ENCODE measurements at regions not wholly inside any gene's neighbourhood (a gene's known extent, or its start where the extent isn't known, plus 50 kb on each side); places are given as distances from the start of the nearest gene placed in this dataset.

DNA sequence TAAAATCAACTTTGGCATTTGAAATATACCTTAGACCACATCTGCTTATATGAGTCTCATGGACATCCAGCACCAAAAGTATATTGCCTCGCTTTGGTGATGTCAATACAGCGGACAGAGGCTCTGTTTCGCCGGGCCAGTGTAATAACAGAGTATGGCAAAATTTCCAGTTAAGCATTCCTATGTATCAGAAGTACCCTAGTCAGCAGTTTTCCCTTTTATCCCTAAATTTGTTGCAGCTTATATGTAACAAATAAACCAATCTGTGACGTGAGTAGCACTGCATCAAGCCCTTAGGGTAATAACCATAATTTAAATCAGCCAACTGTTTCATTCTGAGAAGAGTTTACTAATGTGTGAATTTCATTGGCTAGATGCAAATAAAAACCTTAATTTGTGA lies 585.5 kb upstream of the ADGRB3 start:
- TF ChIP-seq, protein P1, sequence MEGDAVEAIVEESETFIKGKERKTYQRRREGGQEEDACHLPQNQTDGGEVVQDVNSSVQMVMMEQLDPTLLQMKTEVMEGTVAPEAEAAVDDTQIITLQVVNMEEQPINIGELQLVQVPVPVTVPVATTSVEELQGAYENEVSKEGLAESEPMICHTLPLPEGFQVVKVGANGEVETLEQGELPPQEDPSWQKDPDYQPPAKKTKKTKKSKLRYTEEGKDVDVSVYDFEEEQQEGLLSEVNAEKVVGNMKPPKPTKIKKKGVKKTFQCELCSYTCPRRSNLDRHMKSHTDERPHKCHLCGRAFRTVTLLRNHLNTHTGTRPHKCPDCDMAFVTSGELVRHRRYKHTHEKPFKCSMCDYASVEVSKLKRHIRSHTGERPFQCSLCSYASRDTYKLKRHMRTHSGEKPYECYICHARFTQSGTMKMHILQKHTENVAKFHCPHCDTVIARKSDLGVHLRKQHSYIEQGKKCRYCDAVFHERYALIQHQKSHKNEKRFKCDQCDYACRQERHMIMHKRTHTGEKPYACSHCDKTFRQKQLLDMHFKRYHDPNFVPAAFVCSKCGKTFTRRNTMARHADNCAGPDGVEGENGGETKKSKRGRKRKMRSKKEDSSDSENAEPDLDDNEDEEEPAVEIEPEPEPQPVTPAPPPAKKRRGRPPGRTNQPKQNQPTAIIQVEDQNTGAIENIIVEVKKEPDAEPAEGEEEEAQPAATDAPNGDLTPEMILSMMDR (IDR thresholded peaks at IDR 0.05; ENCODE audit: control insufficient read depth, extremely low read depth, insufficient read depth) = no peak
- no peak overlapping the region for H3K4me3 ChIP-seq (ENCODE audit: low read depth, low read length)
- no peak for DNase-seq (ENCODE audit: low read depth)

DNA sequence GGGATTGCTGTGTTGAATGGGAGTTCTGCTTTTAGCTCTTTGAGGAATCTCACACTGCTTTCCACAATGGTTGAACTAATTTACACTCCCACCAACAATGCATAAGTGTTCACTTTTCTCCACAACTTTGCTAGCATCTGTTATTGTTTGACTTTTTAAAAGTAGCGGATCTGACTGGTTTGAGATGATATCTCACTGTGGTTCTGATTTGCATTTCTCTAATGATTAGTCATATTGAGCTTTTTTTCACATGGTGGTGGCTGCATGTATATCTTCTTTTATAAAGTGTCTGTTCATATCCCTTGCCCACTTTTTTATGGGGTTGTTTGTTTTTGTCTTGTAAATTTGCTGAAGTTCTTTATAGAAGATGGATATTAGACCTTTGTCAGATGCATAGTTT lies 588.3 kb upstream of the ADGRB3 start:
- TF ChIP-seq, protein P1 (IDR thresholded peaks at IDR 0.05; ENCODE audit: control insufficient read depth, extremely low read depth, insufficient read depth) = no peak
- no peak overlapping the region for H3K4me3 ChIP-seq (ENCODE audit: low read depth, low read length)
- no peak for DNase-seq (ENCODE audit: low read depth)

DNA sequence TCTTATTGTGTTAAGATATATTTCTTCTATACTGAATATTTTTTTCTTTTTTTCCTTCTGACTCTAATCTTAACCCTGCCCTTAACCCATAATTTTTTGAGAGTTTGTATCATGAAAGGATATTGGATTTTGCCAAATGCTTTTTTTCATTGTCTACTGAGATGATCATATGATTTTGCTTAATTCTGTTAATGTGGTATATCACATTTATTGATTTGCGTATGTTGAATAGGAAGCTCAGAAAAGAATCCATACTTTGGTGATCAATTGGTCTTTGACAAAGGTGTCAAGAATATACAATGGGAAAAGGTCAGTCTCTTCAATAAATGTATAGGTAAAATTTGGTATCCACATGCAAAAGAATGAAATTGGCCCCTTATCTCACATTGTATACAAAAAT lies 588.8 kb upstream of the ADGRB3 start:
- H3K4me3 ChIP-seq (ENCODE audit: low read depth, low read length) = no peak overlapping the region
- TF ChIP-seq, protein P1 (IDR thresholded peaks at IDR 0.05; ENCODE audit: control insufficient read depth, extremely low read depth, insufficient read depth) = no peak
- no peak for DNase-seq (ENCODE audit: low read depth)

DNA sequence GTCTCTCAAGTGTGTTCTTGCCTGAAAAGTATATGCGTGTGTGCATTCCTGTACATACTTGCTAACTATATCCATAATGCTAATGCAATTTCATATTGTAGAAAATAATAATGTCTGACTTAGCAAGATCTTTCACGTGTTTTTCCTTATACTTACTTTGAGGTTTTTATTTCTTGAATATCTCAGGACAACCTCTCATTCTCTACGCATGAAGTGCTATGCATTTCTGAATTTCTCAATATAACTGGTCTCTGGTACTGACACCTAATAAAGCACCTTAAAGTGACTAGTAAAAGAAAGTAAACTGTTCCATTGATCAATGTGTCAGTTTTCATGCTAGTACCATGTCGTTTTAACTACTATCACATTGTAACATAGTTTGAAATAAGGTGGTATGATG lies 589.9 kb upstream of the ADGRB3 start:
- no peak overlapping the region for H3K4me3 ChIP-seq (ENCODE audit: low read depth, low read length)
- DNase-seq (ENCODE audit: low read depth) = no peak
- TF ChIP-seq, protein P1 (IDR thresholded peaks at IDR 0.05; ENCODE audit: control insufficient read depth, extremely low read depth, insufficient read depth) = no peak

DNA sequence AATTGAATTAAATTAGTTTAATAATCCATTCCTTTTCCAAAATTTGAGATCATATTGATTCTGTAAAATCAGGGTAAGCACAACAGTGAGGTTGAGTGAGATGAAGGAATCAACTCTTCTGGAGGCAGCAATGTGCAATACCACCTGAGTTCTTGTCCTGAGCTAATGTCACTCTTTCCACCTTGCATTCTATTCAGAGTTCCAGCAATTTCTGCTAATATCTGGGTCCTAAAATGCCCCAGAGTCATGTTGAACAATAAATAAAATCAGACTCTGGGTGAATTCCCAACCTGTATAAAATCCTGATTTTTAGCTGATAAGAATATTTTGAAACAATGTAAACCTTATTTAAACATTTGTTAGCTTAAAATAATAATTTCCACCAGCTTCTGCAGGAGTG lies 590.8 kb upstream of the ADGRB3 start:
- H3K4me3 ChIP-seq (ENCODE audit: low read depth, low read length) = no peak overlapping the region
- TF ChIP-seq, protein P1 (IDR thresholded peaks at IDR 0.05; ENCODE audit: control insufficient read depth, extremely low read depth, insufficient read depth) = no peak
- no peak for DNase-seq (ENCODE audit: low read depth)

DNA sequence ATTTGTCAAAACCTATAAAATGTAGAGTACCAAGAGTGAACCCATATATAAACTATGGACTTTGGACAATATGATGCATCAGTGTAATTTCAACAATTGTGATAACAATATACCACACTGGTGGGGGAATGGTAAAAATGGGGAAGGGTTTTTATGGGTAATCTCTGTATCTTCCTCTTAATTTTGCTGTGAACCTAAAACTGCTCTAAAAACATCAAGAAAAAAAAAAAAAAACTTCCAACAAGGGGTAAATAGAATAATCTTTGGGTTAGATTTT lies 592.0 kb upstream of the ADGRB3 start:
- TF ChIP-seq, protein P1 (IDR thresholded peaks at IDR 0.05; ENCODE audit: control insufficient read depth, extremely low read depth, insufficient read depth) = no peak
- no peak for DNase-seq (ENCODE audit: low read depth)
- H3K4me3 ChIP-seq (ENCODE audit: low read depth, low read length) = no peak overlapping the region

DNA sequence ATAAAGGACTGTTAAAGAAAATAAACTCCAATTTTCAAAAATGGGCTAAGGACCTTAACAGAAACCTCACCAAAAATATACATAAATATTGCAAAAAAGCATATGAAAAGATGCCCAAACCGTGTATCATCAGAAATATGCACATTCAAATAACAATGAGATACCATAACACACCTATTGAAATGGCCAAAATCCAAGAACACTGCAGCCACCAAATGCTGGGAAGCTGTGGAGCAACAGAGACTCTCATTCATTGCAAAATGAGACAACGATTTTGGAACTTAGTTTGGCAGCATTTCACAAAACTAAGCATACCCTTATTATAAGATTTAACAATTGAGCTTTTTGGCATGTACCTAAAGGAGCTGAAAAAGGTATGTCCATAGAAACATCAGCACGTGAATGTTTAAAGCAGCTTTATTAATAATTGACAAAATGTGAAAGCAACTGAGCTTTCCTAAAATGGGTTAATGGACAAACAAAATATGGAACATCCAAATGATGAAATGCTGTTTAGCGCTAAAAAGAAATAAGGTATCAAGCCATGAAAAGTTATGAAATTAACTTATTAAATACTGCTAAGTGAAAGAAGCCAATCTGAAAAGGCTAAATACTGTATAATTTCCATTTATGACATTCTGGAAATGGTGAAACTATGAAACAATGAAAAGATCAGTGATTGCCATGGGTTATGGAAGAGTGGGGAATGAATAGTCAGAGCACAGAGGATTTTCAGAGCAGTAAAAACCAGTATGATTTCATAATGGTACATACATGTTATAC lies 592.6 kb upstream of the ADGRB3 start:
- TF ChIP-seq, protein P1 (IDR thresholded peaks at IDR 0.05; ENCODE audit: control insufficient read depth, extremely low read depth, insufficient read depth) = no peak
- H3K4me3 ChIP-seq (ENCODE audit: low read depth, low read length) = no peak overlapping the region
- DNase-seq (ENCODE audit: low read depth) = no peak

Measured in LNCaP clone FGC (cell line).